H9 (cell line): ENCODE measurements at regions not wholly inside any gene's neighbourhood (a gene's known extent, or its start where the extent isn't known, plus 50 kb on each side); places are given as distances from the start of the nearest gene placed in this dataset.

Experiments
- DNase-seq: peaks from one replicate; pipeline ENCODE4 v3.0.0-alpha.2; 2017
- H2AFZ ChIP-seq: one replicate; pipeline ENCODE4 v1.6.1; 2013; ENCODE audit warnings: mild to moderate bottlenecking, low read length, control low read depth, moderate library complexity
- H2AK5ac ChIP-seq: 2 replicates; pipeline ENCODE4 v1.6.1; 2013; ENCODE audit warnings: low read length, control low read depth, mixed read lengths; ENCODE audit not compliant: insufficient read length
- H2BK120ac ChIP-seq: one replicate; pipeline ENCODE4 v1.6.1; 2013; ENCODE audit warnings: low read depth, mild to moderate bottlenecking, low read length, control low read depth, inconsistent platforms; ENCODE audit not compliant: poor library complexity, severe bottlenecking
- H2BK12ac ChIP-seq: 2 replicates; pipeline ENCODE4 v1.6.1; 2013; ENCODE audit warnings: low read length, control low read depth, mixed read lengths, low read depth; ENCODE audit not compliant: insufficient read length
- H2BK15ac ChIP-seq: 2 replicates; pipeline ENCODE4 v1.6.1; 2013; ENCODE audit warnings: low read depth, low read length, control low read depth
- H2BK20ac ChIP-seq: one replicate; pipeline ENCODE4 v1.6.1; 2013; ENCODE audit warnings: low read depth, mild to moderate bottlenecking, low read length, control low read depth, inconsistent platforms; ENCODE audit not compliant: poor library complexity, severe bottlenecking
- H2BK5ac ChIP-seq: 2 replicates; pipeline ENCODE4 v1.6.1; 2013; ENCODE audit warnings: low read length, control low read depth, mixed read lengths; ENCODE audit not compliant: insufficient read length
- H3K14ac ChIP-seq: 2 replicates; pipeline ENCODE4 v1.6.1; 2013; ENCODE audit warnings: low read length, control low read depth; ENCODE audit not compliant: insufficient read depth
- H3K18ac ChIP-seq: 2 replicates; pipeline ENCODE4 v1.6.1; 2013; ENCODE audit warnings: low read depth, mild to moderate bottlenecking, mixed read lengths, low read length, control low read depth; ENCODE audit not compliant: insufficient read length
- H3K23ac ChIP-seq: 2 replicates; pipeline ENCODE4 v1.6.1; 2013; ENCODE audit warnings: low read length, control low read depth, mixed read lengths, low read depth; ENCODE audit not compliant: insufficient read length
- H3K23me2 ChIP-seq: 2 replicates; pipeline ENCODE4 v1.6.1; 2013; ENCODE audit warnings: low read depth, mild to moderate bottlenecking, mixed read lengths, low read length, control low read depth; ENCODE audit not compliant: insufficient read length, poor library complexity, severe bottlenecking
- H3K27ac ChIP-seq: 2 replicates; pipeline ENCODE4 v1.5.1; 2013; ENCODE audit warnings: low read length, control low read depth, mixed read lengths, low read depth; ENCODE audit not compliant: insufficient read length
- H3K27me3 ChIP-seq: 2 replicates; pipeline ENCODE4 v1.6.1; 2013; ENCODE audit warnings: low read length, control low read depth, inconsistent platforms; ENCODE audit not compliant: insufficient read depth
- H3K4ac ChIP-seq: 2 replicates; pipeline ENCODE4 v1.6.1; 2013; ENCODE audit warnings: low read depth, mild to moderate bottlenecking, control low read depth, inconsistent platforms, low read length, moderate library complexity
- H3K4me1 ChIP-seq: 2 replicates; pipeline ENCODE4 v1.6.1; 2013; ENCODE audit warnings: low read length, control low read depth, inconsistent platforms; ENCODE audit not compliant: insufficient read depth
- H3K4me2 ChIP-seq: 2 replicates; pipeline ENCODE4 v1.6.1; 2013; ENCODE audit warnings: low read length, control low read depth, mixed read lengths; ENCODE audit not compliant: insufficient read length, insufficient read depth
- H3K56ac ChIP-seq: 2 replicates; pipeline ENCODE4 v1.6.1; 2013; ENCODE audit warnings: low read depth, mild to moderate bottlenecking, mixed read lengths, low read length, control low read depth; ENCODE audit not compliant: insufficient read length
- H3K79me1 ChIP-seq: 2 replicates; pipeline ENCODE4 v1.6.1; 2013; ENCODE audit warnings: low read depth, mild to moderate bottlenecking, moderate library complexity, low read length, control low read depth, inconsistent platforms; ENCODE audit not compliant: insufficient read depth, poor library complexity, severe bottlenecking
- H3K79me2 ChIP-seq: 2 replicates; pipeline ENCODE4 v1.6.1; 2013; ENCODE audit warnings: low read length, control low read depth, inconsistent platforms; ENCODE audit not compliant: insufficient read depth
- H3K9ac ChIP-seq: 2 replicates; pipeline ENCODE4 v1.6.1; 2013; ENCODE audit warnings: low read length, control low read depth, mixed read lengths; ENCODE audit not compliant: insufficient read length; ENCODE audit errors: extremely low read depth
- H3K9me3 ChIP-seq: one replicate; pipeline ENCODE4 v1.6.1; 2013; ENCODE audit warnings: low read depth, low read length, inconsistent platforms; ENCODE audit not compliant: control insufficient read depth
- H3T11ph ChIP-seq: one replicate; pipeline ENCODE4 v1.6.1; 2013; ENCODE audit warnings: mild to moderate bottlenecking, low read length, control low read depth, inconsistent platforms
- H4K20me1 ChIP-seq: one replicate; pipeline ENCODE4 v1.6.1; 2013; ENCODE audit not compliant: control insufficient read depth, insufficient read length, insufficient read depth
- H4K5ac ChIP-seq: 2 replicates; pipeline ENCODE4 v1.6.1; 2013; ENCODE audit warnings: low read depth, mild to moderate bottlenecking, mixed read lengths, low read length, control low read depth; ENCODE audit not compliant: insufficient read length
- H4K8ac ChIP-seq: replicated peaks from 2 replicates; pipeline ENCODE4 v1.6.1; 2013; ENCODE audit warnings: low read length, control low read depth, mixed read lengths, low read depth; ENCODE audit not compliant: insufficient read length
- H4K91ac ChIP-seq: 2 replicates; pipeline ENCODE4 v1.6.1; 2013; ENCODE audit warnings: low read depth, mild to moderate bottlenecking, moderate library complexity, mixed read lengths, low read length, control low read depth; ENCODE audit not compliant: insufficient read length
- H3K27ac Mint-ChIP-seq, 3 experiments: 2 replicates in 2 of 3; 3 replicates in 1 of 3; pipeline ENCODE4 v1.8.0; 2020 to 2021; ENCODE audit warnings: mixed read lengths in 3 of 3, mild to moderate bottlenecking in 1 of 3, moderate library complexity in 1 of 3
- H3K27me3 Mint-ChIP-seq: 2 replicates; pipeline ENCODE4 v1.8.0; 2021; ENCODE audit warnings: low read depth, mild to moderate bottlenecking, moderate library complexity, mixed read lengths
- H3K36me3 Mint-ChIP-seq, 3 experiments: 2 replicates in 2 of 3; 3 replicates in 1 of 3; pipeline ENCODE4 v1.8.0; 2020 to 2021; ENCODE audit warnings: low read depth in 3 of 3, mixed read lengths in 3 of 3; ENCODE audit not compliant: insufficient read depth in 1 of 3
- H3K4me1 Mint-ChIP-seq, 2 experiments: 2 replicates each; pipeline ENCODE4 v1.8.0; 2020; ENCODE audit warnings: mixed read lengths in 2 of 2
- H3K4me3 Mint-ChIP-seq, 2 experiments: 2 replicates in 1 of 2; 3 replicates in 1 of 2; pipeline ENCODE4 v1.8.0; 2020 to 2021; ENCODE audit warnings: mild to moderate bottlenecking in 2 of 2, mixed read lengths in 2 of 2, moderate library complexity in 1 of 2
- H3K9me3 Mint-ChIP-seq, 2 experiments: 2 replicates in 1 of 2; 3 replicates in 1 of 2; pipeline ENCODE4 v1.8.0; 2020; ENCODE audit warnings: mild to moderate bottlenecking in 2 of 2, mixed read lengths in 2 of 2, moderate library complexity in 1 of 2
- CTCF ChIP-seq: fragments of 200-600 bp; sonication (generic); conservative IDR thresholded peaks from 3 replicates; pipeline ENCODE4 v1.8.0; 2021; ENCODE audit warnings: antibody characterized with exemption, mild to moderate bottlenecking
- WGBS: extraction: QIAGEN DNeasy Blood & Tissue Kit; methylation state at CpG from one replicate; pipeline ENCODE4 v1.1.7; 2013; ENCODE audit warnings: missing lambda C conversion rate, low lambda C conversion rate, mixed read lengths; ENCODE audit not compliant: insufficient read length; ENCODE audit errors: extremely low coverage; 5-methylcytosine and 5-hydroxymethylcytosine counted together

- Mint-ChIP-seq H3K36me3 (no peaks in the 10 kb centered on the region), H3K4me1 (peaks cover 3 to 4% of the 10 kb centered on the region in 2 experiments; a peak in 2 of 4 replicates), H3K27me3 (peaks cover 2% of the 10 kb centered on the region; the same call in 1 of the 2 replicates), H3K27ac (no peak overlapping the region), H3K4me3 (no peak overlapping the region), H3K9me3 (no peaks in the 10 kb centered on the region)
- no peak overlapping the region for H2AFZ ChIP-seq
- no peak overlapping the region for H3K14ac ChIP-seq
- H3K79me2 ChIP-seq: no peaks in the 10 kb centered on the region
- no peak overlapping the region for H3K27ac ChIP-seq
- no peak overlapping the region for H2BK20ac ChIP-seq
- no peaks in the 10 kb centered on the region for H3K27me3 ChIP-seq
- no peak overlapping the region for H3K4me2 ChIP-seq
- no peak overlapping the region for H3K9ac ChIP-seq
- no peak overlapping the region for H3K56ac ChIP-seq
- no CpG with 5 or more reads among the region's 11 CpGs for WGBS
- no peak overlapping the region for H2BK15ac ChIP-seq
- DNase-seq: no peak
- no peak overlapping the region for H4K5ac ChIP-seq
- no peak overlapping the region for H4K8ac ChIP-seq
- no peak overlapping the region for H2BK12ac ChIP-seq
- no peak overlapping the region for H2AK5ac ChIP-seq
- no peak overlapping the region for H3K23ac ChIP-seq
- H4K91ac ChIP-seq: no peak overlapping the region
- no peak for TF ChIP-seq CTCF
- H2BK120ac ChIP-seq: no peak overlapping the region
- H3K4ac ChIP-seq: no peak overlapping the region
- no peak overlapping the region for H3T11ph ChIP-seq
- no peaks in the 10 kb centered on the region for H4K20me1 ChIP-seq
- no peak overlapping the region for H2BK5ac ChIP-seq
- H3K18ac ChIP-seq: no peak overlapping the region
- no peaks in the 10 kb centered on the region for H3K9me3 ChIP-seq
- H3K4me1 ChIP-seq: no peaks in the 10 kb centered on the region
- H3K23me2 ChIP-seq: no peaks in the 10 kb centered on the region
- H3K79me1 ChIP-seq: no peaks in the 10 kb centered on the region
These were observed 275.8 kb downstream of the FOXL1 start for GRCh38 chr16:86854058-86854621.
